Bone marrow (tissue), 2 donors: ENCODE measurements at regions not wholly inside any gene's neighbourhood (a gene's known extent, or its start where the extent isn't known, plus 50 kb on each side); places are given as distances from the start of the nearest gene placed in this dataset.
A peak's percentile ranks its signal among the peaks of the same experiment; 100 is the strongest.

Experiments
- DNase-seq, 2 donors: peaks; one replicate each; lab custom pipeline; 2025; lab: John Stamatoyannopoulos, UW

DNA sequence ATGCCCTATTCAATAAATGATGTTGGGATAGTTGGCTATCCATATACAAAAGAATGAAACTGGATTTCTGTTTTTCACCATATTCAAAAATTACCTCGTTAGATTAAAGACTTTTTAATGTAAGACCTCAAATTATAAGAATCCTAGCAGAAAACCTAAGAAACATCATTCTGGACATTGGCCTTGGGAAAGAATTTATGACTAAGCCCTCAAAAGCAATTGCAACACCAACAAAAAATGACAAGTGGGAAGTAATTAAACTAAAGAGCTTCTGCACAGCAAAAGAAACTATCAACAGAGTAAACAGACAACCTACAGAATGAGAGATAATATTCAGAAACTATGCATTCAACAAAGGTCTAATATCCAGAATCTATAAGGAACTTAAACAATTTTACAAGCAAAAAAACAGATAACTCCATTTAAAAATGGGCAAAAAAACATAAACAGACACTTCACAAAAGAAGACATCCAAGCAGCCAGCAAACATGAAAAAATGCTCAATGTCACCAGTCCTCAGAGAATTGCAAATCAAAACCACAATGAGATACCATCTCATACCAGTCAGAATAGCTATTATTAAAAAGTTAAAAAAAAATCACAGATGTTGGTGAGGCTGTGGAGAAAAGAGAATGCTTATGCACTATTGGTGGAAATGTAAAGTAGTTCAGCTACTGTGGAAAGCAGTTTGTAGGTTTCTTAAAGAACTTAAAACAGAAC lies 309.8 kb downstream of the AHR start:
- peak in 1 of 2 donors; percentile 7 for DNase-seq

DNA sequence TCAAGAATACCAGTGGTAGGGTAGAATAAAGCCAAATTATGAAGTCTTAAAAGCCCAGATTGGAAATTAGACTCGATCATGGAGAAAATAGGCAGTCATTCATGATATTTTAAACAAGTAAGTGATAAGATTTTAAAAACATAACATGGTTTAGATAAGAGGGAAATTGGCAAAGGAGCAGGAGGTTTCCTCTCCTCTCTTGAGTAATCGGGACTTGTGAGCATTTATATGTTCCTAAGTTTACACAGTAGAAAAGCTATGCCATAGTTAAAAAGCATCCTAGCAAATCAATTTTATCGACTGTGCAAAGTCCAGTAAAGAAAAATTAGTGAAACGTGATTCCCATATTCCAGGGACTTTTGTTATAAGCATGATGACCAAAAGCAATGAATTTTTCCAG lies 313.2 kb downstream of the AHR start:
- no peak for DNase-seq

DNA sequence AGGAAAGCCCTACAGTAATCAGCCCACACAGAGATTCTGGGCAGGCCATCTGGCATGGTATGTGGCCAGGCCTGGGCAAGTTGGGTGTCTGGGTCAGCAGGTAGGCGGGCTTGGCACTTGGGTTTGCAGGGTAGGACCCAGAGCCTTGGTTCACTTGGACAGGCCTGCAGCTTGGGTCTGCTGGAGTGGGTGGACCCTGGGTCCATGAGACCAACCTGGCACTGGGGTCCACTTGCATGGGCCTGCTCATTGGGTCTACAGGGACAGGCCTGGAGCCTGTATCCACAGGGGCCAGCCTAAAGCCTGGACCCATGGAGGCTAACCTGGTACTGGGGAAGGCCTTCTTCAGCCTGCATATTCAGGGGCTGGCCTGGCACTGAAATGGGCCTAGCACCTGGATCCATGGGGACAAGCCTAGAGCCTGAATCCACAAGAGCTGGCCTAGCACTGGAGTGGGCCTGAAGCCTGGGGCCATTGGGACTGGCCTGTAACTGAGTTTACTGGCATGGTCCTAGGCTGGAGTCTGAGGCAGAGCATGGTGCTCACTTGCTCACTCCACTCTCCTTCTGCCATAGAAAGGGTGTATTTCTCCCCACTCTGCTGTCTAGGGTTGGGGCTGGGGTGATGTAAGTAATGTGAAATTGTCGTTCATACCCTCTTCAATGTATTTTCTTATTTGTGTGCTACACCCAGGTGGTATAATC lies 315.0 kb downstream of the AHR start:
- DNase-seq: no peak

DNA sequence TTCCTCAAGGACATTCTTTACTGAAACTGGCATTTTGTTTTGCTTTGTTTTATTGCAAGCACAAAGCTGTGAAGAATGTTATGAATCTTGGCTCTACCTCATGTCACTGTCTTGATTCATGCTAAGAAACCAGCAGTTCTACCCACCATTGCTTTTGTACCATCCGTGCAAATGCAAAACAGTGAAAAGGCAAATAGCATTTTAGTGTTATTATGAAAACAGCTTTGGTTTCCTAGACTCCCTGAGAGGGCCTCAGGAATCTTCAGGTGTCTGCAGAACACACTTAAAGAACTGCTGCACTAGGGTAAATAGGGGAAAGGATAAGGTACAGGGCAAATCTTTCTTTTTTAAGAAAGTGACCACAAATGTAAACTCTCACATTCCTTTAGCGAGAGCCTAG lies 318.9 kb downstream of the AHR start:
- DNase-seq: no peak

DNA sequence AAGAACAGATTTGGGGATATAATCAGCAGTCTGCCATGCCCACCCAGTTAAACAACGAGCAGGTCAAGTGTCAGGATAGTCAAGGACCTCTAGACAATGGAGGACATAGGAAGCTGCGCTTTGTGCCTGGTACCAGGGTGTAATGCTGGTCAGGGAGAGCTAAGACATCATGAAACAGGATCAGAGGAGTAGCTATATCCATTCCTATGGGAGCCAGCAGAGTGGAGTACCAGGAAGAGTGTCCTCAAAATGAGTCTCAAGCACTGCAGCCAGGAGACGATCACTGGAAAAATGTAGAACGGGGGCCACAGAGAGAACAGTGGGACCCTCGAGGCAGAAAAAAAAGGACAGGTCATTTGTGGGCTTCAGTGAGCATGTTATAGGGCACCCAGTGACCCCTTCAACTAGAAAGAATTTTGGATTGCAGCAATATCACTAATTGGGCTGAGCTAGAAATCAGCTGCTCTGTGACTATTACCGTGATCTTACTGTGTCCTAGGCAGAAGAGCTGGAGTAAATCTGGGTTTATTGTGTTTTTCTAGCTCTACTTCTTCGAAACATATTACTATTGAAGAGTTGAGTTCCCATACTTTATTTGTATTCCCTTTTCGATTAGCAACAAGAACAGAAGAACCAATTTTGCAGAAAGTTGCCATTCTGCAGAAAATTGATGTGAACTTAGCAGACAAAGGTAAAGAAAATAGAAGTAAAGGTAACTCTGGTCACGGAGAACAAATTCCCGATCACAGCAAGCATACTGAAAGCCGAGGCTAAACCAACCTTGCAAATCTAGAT lies 319.6 kb downstream of the AHR start:
- no peak for DNase-seq

DNA sequence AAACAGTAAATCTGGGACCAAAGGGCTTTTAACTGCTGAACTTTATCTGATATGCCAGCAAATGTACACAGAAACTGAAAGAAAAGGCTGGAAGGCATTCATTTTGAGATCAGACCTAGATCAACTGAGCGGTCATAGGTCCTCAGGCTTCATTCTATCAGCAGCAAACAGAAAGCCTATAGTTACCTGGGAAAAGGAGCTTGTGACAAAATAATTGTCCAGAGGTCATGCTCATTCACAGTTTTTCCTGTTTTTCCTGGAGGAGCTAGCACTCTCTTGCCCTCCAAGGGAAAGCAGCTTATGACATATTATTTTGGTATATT lies 320.2 kb downstream of the AHR start:
- DNase-seq: no peak

DNA sequence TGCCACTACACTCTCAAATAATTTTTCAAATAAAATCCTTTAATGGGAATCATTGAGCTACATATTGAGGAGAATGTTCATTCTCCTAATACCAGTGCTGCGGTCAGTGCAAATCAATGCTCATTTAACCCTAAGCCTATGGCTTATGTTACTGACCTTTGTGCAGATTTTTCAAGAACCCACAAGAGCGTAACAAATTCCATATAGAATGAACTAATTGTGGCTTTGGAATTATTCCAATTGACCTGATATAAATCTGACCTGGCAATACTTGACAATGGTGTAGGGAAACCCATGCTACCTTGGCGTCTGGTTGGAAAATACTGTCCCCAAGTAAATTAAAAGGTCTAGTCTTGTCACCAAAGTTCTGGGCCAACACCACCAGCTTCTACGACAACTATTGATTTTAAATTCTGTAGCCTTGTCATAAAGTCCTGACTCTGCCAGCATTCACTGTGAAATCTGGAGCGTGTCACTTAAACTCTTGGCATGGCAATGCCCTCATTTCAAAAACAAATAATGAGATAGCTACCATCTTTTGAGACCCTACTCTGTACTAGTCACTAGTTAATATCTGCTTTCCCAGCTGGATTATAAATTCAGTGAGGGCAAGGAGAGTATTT lies 320.9 kb downstream of the AHR start:
- DNase-seq: no peak

DNA sequence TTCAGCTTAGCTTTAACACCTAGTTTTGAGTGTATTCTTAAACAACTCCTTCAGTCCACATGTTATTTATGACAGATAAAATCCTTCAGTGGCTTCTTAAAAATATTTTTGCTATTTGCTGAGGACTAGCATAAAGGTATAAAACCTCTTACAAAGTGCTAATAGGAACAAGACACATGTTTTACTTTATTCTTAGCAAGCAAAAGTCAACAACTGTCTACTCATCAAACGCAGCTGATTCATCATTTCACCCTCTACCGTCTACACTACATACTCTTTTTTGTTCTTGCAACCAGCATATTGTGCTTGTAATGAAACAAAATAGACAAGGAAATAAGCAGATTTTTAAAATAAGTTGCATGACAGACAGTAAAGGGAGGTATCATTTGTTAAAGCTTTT lies 319.7 kb downstream of the SNX13 start:
- DNase-seq: no peak

DNA sequence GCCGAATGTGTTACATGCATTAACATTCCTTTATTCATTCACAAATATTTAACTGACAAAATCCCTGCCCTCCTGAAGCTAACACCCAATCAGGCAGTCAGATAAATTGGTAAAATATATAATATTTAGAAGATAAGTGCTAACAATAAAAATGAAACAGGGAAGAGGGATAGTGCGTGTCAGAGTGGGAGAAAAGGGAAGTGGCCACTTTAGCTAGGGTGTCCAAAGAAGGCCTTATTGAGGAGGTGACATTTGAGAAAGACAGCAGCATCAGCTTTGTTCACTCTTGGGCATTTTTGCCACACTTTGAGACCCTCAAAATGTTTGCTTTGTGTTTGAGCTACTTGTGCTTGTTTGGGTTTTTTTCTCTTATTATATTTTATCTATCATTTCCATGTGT lies 317.8 kb downstream of the SNX13 start:
- no peak for DNase-seq

DNA sequence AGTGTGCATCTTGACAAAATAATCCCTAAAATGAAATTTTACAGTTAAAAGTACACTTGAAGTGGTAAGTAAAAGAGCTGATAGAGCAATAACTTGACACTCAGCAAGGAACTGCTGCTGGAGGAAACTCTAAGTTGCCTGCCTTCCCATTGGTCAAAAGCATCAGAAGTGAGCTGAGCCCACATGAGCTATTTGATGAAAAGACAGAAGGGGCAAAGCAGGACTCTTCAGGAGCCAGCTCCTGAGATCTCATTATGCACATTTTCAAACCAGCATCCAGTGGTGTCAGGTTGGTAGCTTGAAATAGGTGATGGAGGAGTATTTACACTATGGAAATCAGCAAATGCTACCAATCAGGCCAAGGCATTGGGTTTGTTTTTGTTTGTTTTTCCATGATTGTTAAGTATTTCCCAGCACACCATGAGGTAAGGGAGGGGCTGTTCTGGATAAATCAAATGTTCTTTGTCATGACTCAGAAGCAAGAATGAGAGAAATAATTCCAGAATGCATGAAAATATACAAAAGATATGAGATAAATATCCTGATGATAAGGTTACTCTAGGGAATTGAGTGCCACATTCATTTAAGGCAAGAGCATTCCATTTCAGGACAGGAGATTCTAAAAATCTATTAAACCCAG lies 316.6 kb downstream of the SNX13 start:
- DNase-seq: no peak

DNA sequence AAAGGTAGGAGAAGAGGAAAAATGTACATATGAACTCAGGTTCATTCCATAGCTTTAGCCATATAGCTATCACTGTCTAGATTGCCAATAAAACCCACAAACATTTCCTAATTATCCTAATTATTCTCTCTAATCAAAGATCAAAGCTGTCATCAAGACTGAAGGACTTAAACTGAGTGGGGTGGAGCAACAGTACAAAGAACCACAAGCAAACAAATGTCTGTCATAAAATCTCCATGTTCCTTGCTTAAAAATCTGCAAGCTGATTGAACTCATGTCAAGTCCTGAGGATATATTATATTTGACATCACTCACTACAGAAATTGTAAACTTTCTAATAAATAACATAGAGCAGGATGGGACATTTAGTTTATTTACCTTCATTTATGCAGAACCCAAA lies 315.9 kb downstream of the SNX13 start:
- no peak for DNase-seq

DNA sequence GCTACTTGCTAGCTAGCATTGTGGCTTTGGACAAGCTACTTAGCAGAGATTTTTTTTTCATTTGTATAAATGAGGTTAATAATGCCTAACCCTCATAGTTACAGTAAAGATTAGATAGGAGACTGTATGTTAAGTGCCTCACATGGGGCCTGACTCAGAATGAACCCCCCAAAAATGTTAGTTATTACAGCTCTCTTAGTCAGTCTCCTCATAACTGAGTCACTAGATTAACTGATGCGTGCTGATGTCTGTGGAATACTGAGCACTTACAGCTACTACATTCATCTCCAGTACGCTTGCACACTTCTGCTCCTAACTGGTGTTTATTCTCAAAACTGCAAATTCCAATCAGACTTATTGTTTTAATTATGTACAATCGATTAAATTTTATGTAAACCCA lies 315.3 kb downstream of the SNX13 start:
- no peak for DNase-seq

DNA sequence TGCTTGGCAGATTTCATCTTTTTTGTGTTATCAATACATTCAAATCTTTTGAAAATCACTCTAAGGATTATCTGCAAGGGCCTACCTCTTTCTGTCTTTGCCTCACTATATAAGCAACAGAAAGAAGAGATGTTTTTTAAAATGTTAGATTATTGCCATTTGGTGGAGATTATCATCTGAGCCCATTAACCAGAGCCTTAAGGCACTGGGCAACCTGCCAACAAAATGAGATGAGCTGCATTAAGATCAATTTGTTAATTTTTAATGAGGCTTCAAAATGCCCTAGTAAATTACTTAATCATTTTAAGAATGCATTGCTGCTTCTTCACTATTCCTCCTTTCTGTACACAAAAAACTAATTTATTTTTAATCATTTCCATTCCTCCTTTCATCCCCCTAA lies 314.1 kb downstream of the SNX13 start:
- DNase-seq: no peak

DNA sequence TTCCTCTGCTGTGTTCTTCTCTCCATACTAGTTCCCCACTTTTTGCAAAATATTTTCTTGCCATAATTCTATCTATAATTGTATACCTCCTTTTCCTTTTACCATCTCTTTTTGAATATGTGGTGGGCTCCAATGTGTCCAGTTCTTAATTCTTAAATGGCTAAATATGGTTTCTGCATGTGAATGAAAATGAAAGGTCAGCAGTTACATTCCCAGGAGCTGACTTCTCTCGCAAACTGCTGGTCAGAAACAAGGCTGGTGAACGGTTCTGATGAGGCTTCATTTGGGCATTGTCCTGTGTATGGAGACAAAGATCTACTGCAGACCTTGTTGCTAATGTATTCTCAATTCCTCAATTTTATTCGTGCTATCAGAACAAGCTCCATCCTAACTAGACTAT lies 309.2 kb downstream of the SNX13 start:
- DNase-seq: no peak

DNA sequence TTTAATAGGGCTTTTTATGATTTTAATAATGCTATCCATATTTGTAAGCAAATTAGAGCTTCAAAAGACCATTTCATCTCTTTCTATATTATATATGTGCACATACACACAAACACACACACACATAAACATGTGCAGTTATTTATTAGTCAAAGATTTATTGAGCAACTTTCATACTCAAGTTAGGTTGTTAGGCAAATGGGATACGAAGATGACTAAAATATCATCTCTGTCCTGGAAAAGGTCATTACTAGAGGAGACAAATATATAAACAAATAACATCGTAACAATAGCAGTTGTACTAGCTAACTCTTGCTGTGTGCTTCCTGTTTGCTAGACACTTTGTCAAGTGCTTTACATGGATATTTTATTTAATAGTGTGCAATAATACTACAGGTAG lies 307.9 kb downstream of the SNX13 start:
- no peak for DNase-seq

DNA sequence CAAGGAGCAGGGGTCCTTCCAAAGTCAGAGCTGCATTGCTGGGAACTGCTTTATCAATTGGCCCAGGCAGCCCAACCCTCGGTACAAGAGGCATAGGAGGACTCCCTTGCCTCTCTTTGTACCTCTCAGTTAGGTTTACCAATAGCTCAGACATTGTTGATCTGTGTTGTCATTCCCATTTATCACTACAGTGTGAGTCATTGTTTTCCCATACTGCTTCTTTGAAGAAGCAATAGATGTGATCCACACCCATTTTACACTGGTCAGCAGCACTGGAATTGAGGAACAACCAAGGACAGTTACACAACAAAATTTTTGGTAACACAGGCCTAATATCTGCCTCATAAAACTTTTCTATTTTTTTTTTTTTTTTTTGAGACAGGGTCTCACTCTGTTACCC lies 307.2 kb downstream of the SNX13 start:
- no peak for DNase-seq

DNA sequence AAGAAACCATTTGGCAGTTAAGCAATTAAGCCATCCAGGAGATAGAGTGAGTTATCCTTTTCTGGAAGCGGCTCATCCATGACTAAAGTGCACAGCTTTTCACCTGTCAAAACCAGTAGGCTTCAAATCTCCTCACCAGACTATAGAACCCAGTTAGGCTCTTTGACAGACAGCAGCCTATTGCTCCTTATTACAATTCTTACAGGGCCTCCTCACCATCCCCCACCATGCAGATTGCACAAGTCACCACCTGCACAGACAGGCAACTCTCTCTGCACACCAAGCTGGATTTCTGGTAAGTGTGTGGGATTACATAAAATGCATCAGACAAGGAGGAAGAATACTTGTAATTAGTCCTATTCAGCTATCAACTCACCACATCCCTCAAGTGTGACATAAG lies 301.6 kb downstream of the SNX13 start:
- DNase-seq: no peak

DNA sequence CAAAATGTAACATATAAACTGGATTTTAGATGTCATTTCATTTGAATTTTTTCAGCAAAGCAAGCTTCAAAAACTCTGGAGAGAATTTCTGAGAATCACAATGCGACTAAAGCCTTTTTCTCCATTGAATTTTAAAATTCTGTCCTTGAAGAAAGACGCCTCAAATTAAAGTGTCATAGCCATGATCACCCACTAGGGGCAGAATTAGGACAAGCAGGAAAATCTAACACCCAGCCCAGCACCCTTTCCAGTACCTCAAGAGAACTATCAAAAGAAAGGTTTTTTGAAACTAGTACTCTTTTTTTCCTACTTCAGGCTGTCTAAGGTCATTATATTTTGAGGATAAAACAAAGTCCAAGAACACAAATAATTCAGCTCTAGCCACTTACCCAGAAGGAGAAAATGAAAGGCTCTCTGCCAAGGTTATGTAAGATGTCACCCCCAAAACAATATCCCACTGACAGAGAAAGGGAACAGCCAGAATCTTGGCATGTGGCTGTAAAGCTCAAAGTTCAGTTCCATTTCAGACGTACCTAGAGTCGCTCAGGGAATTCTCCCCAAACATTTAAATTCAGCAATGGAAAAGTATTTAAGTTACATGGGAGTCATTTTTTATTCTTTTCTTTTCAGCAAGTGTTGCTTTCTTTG lies 299.4 kb downstream of the SNX13 start:
- peak in 1 of 2 donors; percentile 11 for DNase-seq

DNA sequence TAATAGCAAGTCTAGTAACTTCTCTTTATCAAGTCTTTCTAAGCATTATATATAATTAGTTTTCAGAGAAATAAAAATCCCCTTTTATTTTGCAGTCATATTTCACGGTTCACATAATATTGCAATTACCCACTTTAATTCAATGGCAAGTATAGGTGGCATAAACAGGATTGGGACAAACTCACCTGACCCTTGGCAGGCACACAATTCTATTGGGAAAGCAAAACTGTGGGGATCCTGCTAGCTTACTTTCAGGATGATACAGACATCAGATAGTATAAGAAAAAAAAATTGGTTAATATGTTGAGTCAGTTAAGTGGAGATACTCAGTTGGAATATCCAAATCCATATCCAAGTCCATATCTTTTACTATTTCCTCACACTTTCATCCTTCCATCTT lies 294.8 kb downstream of the SNX13 start:
- DNase-seq: no peak

DNA sequence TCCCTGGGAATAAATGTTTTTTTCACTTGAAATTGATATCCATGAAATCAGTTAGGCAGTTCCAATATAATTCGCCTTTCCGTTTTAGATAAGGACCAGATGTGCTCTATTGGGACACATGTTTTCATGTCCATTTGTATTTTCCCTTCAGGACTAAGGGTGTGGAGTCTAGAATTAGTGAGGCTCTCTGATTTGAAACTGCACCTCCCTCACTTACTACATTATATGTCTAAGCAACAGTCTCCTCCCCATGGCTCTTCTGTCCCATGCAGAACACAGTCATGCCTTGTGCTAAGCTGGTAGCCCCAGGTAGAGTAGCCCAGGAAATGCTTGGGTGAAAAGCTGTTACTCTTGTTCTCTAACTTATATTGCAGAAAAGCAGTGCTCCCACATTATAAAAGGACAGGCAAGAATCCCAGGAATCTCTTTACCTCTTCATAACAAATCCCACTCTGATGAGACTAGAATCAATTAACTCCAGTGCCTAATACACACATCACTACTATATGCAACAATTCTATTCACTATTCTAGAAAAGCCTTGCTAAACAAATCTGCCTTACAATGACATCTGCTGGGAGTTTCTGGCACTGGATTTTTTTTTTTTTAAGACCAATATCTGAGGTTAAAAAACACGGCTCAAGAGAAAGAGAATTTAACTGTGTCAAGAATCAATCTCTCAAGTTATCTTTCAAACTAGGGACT lies 293.9 kb downstream of the SNX13 start:
- peak in 1 of 2 donors; percentile 12 for DNase-seq

DNA sequence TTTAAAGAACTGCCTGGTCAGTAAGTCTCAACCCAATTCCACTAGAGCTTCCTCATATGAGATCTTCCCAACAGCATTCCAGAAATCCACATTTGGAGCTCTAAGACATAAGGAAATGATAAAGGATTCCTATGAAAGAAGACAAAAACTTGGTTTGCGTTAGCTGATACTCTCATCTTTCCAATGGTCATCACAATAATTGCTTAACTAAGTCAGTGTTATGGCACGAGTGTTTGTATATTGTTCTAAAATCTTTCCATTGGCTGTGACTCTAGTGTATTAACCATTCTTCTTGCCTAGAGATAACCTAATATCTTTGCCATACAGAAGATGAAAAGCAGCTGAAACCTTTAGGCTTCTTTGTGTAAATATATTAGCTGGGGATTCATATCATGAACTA lies 289.0 kb downstream of the SNX13 start:
- no peak for DNase-seq
